Liver (tissue), 8 donors: ENCODE measurements at regions not wholly inside any gene's neighbourhood (a gene's known extent, or its start where the extent isn't known, plus 50 kb on each side); places are given as distances from the start of the nearest gene placed in this dataset.

Experiments
- DNase-seq: peaks from one replicate; pipeline ENCODE4 v3.0.0-alpha.2; 2017; ENCODE audit warnings: low spot score
- H3K27ac ChIP-seq, 2 donors: one replicate each; pipeline ENCODE4 v1.7.0; 2013; ENCODE audit warnings: inconsistent platforms in 2 of 2, low read length in 2 of 2, control low read depth in 1 of 2, low read depth in 1 of 2, mild to moderate bottlenecking in 1 of 2
- H3K27me3 ChIP-seq, 4 donors: one replicate each; pipeline versions ENCODE4 v1.6.1 to v1.7.0; 2013; ENCODE audit warnings: low read length in 3 of 4, inconsistent platforms in 1 of 4, mild to moderate bottlenecking in 1 of 4, moderate library complexity in 1 of 4; ENCODE audit not compliant: control insufficient read depth in 4 of 4, insufficient read depth in 4 of 4
- H3K36me3 ChIP-seq, 4 donors: one replicate each; pipeline versions ENCODE4 v1.6.1 to v1.7.0; 2013; ENCODE audit warnings: low read length in 3 of 4, mild to moderate bottlenecking in 3 of 4, low read depth in 1 of 4, moderate library complexity in 1 of 4; ENCODE audit not compliant: control insufficient read depth in 4 of 4, insufficient read depth in 3 of 4
- H3K4me1 ChIP-seq, 4 donors: one replicate each; pipeline versions ENCODE4 v1.6.1 to v1.7.0; 2013; ENCODE audit warnings: low read length in 3 of 4, mild to moderate bottlenecking in 3 of 4, moderate library complexity in 1 of 4; ENCODE audit not compliant: control insufficient read depth in 4 of 4, insufficient read depth in 4 of 4
- H3K4me3 ChIP-seq, 3 donors: one replicate each; pipeline versions ENCODE4 v1.6.1 to v1.7.0; 2013; ENCODE audit warnings: low read length in 3 of 3, control low read depth in 1 of 3, low read depth in 1 of 3, mild to moderate bottlenecking in 1 of 3
- H3K9ac ChIP-seq, 2 donors: one replicate each; pipeline ENCODE4 v1.7.0; 2013; ENCODE audit warnings: low read length in 2 of 2, mild to moderate bottlenecking in 2 of 2, moderate library complexity in 2 of 2, control low read depth in 1 of 2, low read depth in 1 of 2
- H3K9me3 ChIP-seq, 4 donors: one replicate each; pipeline versions ENCODE4 v1.6.1 to v1.7.0; 2013; ENCODE audit warnings: low read length in 3 of 4; ENCODE audit not compliant: control insufficient read depth in 4 of 4
- ATF3 ChIP-seq: IDR thresholded peaks from 2 replicates; pipeline ENCODE4 v1.6.1; 2016; ENCODE audit warnings: antibody characterized with exemption
- CTCF ChIP-seq: fragments of 150-350 bp; IDR thresholded peaks from 2 replicates; pipeline ENCODE4 v1.5.1; 2017; ENCODE audit warnings: improper control_type of control experiment, low read depth, low read length; ENCODE audit not compliant: missing input control
- EGR1 ChIP-seq, 2 donors: IDR thresholded peaks; 2 replicates each; pipeline ENCODE4 v1.6.1; 2016 to 2018; ENCODE audit warnings: antibody characterized with exemption in 2 of 2, low read depth in 2 of 2
- FOXA1 ChIP-seq: IDR thresholded peaks from 2 replicates; pipeline ENCODE4 v1.6.1; 2016; ENCODE audit warnings: antibody characterized with exemption
- FOXA2 ChIP-seq: IDR thresholded peaks from 2 replicates; pipeline ENCODE4 v1.6.1; 2016; ENCODE audit warnings: antibody characterized with exemption
- GABPA ChIP-seq, 2 donors: IDR thresholded peaks in 1 of 2; conservative IDR thresholded peaks in 1 of 2; 2 replicates each; pipeline ENCODE4 v1.6.1; 2016; ENCODE audit warnings: antibody characterized with exemption in 2 of 2, mild to moderate bottlenecking in 1 of 2, moderate library complexity in 1 of 2
- HNF4A ChIP-seq, 2 donors: conservative IDR thresholded peaks; 2 replicates each; pipeline ENCODE4 v1.6.1; 2016; ENCODE audit warnings: antibody characterized with exemption in 2 of 2, mild to moderate bottlenecking in 2 of 2
- HNF4G ChIP-seq: IDR thresholded peaks from 2 replicates; pipeline ENCODE4 v1.6.1; 2016; ENCODE audit warnings: antibody characterized with exemption
- MAX ChIP-seq: IDR thresholded peaks from 2 replicates; pipeline ENCODE4 v1.6.1; 2016; ENCODE audit warnings: antibody characterized with exemption
- RAD21 ChIP-seq, 2 donors: IDR thresholded peaks; 2 replicates each; pipeline ENCODE4 v1.6.1; 2016; ENCODE audit warnings: antibody characterized with exemption in 2 of 2, mild to moderate bottlenecking in 2 of 2
- SP1 ChIP-seq: IDR thresholded peaks from 2 replicates; pipeline ENCODE4 v1.6.1; 2018; ENCODE audit warnings: antibody characterized with exemption, mild to moderate bottlenecking
- TAF1 ChIP-seq: conservative IDR thresholded peaks from 2 replicates; pipeline ENCODE4 v1.6.1; 2016; ENCODE audit warnings: antibody characterized with exemption, mild to moderate bottlenecking
- ZBTB33 ChIP-seq: IDR thresholded peaks from 2 replicates; pipeline ENCODE4 v1.6.1; 2016; ENCODE audit warnings: antibody characterized with exemption
- WGBS: extraction: QIAGEN DNeasy Blood & Tissue Kit; methylation state at CpG from one replicate; pipeline ENCODE4 v1.1.7; 2013; 5-methylcytosine and 5-hydroxymethylcytosine counted together
- donor health status: healthy.
- donor health status: healthy.
- donor health status: healthy.
- donor health status: healthy.
- donor health status: healthy.

- H3K4me1 ChIP-seq = no peaks in the 10 kb centered on the region
- H3K9me3 ChIP-seq = no peaks in the 10 kb centered on the region
- H3K36me3 ChIP-seq = no peaks in the 10 kb centered on the region
- no peak for DNase-seq
- H3K27ac ChIP-seq = no peak overlapping the region
- no peak overlapping the region for H3K9ac ChIP-seq
- WGBS = 41% methylated on average over 1 of the region's 1 CpG
- no peaks in the 10 kb centered on the region for H3K27me3 ChIP-seq
- no peak overlapping the region for H3K4me3 ChIP-seq
- no peak for TF ChIP-seq FOXA2
- no peak for TF ChIP-seq MAX
- no peak for TF ChIP-seq HNF4A (conservative IDR thresholded peaks at IDR 0.05)
- no peak for TF ChIP-seq ATF3
- no peak for TF ChIP-seq RAD21 (IDR thresholded peaks at IDR 0.05)
- TF ChIP-seq GABPA (IDR thresholded peaks at IDR 0.05 in 1 of 2, conservative IDR thresholded peaks at IDR 0.05 in 1 of 2) = no peak
- no peak for TF ChIP-seq CTCF
- TF ChIP-seq EGR1 (IDR thresholded peaks at IDR 0.05; ENCODE audit: low read depth in 2 of 2) = no peak
- TF ChIP-seq ZBTB33 = no peak
- no peak for TF ChIP-seq FOXA1
- TF ChIP-seq SP1 = no peak
- TF ChIP-seq TAF1 = no peak
- no peak for TF ChIP-seq HNF4G
Observed at GRCh38 chr3:76377074-76377473, 591.7 kb upstream of the ZNF717 start.

GRCh38 chr3:76378789-76379188 is 593.4 kb upstream of the ZNF717 start:
- no peak overlapping the region for H3K4me3 ChIP-seq
- H3K4me1 ChIP-seq = no peaks in the 10 kb centered on the region
- no peak overlapping the region for H3K9ac ChIP-seq
- H3K9me3 ChIP-seq = no peaks in the 10 kb centered on the region
- H3K36me3 ChIP-seq = no peaks in the 10 kb centered on the region
- H3K27ac ChIP-seq = no peak overlapping the region
- DNase-seq = no peak
- no peaks in the 10 kb centered on the region for H3K27me3 ChIP-seq
- WGBS = 87% methylated on average over 4 of the region's 4 CpGs
- TF ChIP-seq EGR1 (IDR thresholded peaks at IDR 0.05; ENCODE audit: low read depth in 2 of 2) (no peak), FOXA1 (no peak), CTCF (no peak), GABPA (IDR thresholded peaks at IDR 0.05 in 1 of 2, conservative IDR thresholded peaks at IDR 0.05 in 1 of 2) (no peak)
